ENCODE measurements at regions not wholly inside any gene's neighbourhood (a gene's known extent, or its start where the extent isn't known, plus 50 kb on each side); places are given as distances from the start of the nearest gene placed in this dataset.

GRCh38 chr5:52017567-52017966 is 634.3 kb downstream of the ISL1 start:
- Histone ChIP-seq H4K20me1 (replicated peaks in 1 of 2; ENCODE audit: control insufficient read depth in 1 of 2, insufficient read depth in 2 of 2, low read length in 2 of 2) (no peaks in the 10 kb centered on the region), H3K56ac (replicated peaks; ENCODE audit: insufficient read length, low read depth, low read length) (no peak overlapping the region), H3K9me3 (ENCODE audit: insufficient read depth in 2 of 2, low read depth in 1 of 2, low read length in 1 of 2) (no peaks in the 10 kb centered on the region), H4K91ac (replicated peaks; ENCODE audit: insufficient read length, low read length) (no peak overlapping the region), H3K9ac (replicated peaks in 1 of 4; ENCODE audit: extremely low read depth in 1 of 4, low read depth in 3 of 4, low read length in 3 of 4) (no peak overlapping the region), H3K23ac (ENCODE audit: insufficient read length) (no peak overlapping the region), H2AFZ (ENCODE audit: low read length) (no peak overlapping the region), H3K4me3 (ENCODE audit: extremely low read depth in 1 of 4, insufficient read depth in 2 of 4, low read depth in 3 of 4, low read length in 4 of 4) (no peak overlapping the region), H3K23me2 (ENCODE audit: low read depth, low read length) (no peaks in the 10 kb centered on the region), H3K79me1 (ENCODE audit: low read depth, low read length) (no peaks in the 10 kb centered on the region), H3K79me2 (ENCODE audit: control insufficient read depth in 1 of 2, insufficient read depth in 2 of 2, low read length in 2 of 2) (no peaks in the 10 kb centered on the region), H2BK15ac (ENCODE audit: low read length) (no peak overlapping the region), H3K14ac (ENCODE audit: insufficient read length) (no peak overlapping the region), H2AK5ac (ENCODE audit: low read depth, low read length) (no peak overlapping the region), H2BK5ac (ENCODE audit: low read depth, low read length) (no peak overlapping the region), H3K4me2 (ENCODE audit: insufficient read depth in 1 of 2, low read depth in 2 of 2, low read length in 2 of 2) (no peak overlapping the region), H3K18ac (ENCODE audit: extremely low read depth, low read length) (no peak overlapping the region), H3K27me3 (replicated peaks in 1 of 4; ENCODE audit: control insufficient read depth in 3 of 4, extremely low read depth in 1 of 4, insufficient read depth in 3 of 4, low read length in 3 of 4) (no peaks in the 10 kb centered on the region), H2BK12ac (ENCODE audit: low read depth, low read length) (no peak overlapping the region), H2BK20ac (ENCODE audit: low read length) (no peak overlapping the region), H3K4ac (replicated peaks; ENCODE audit: insufficient read length, low read depth, low read length) (no peak overlapping the region), H3K4me1 (replicated peaks in 1 of 4; ENCODE audit: control insufficient read depth in 3 of 4, insufficient read depth in 4 of 4, low read length in 3 of 4) (peaks cover 0 to 4% (median 3%) of the 10 kb centered on the region in 4 experiments; a peak in 4 of 7 replicates), H3K27ac (ENCODE audit: low read depth, low read length) (no peak overlapping the region), H2BK120ac (replicated peaks; ENCODE audit: low read depth, low read length) (no peak overlapping the region), H4K5ac (ENCODE audit: insufficient read length, low read depth, low read length) (no peak overlapping the region), H4K8ac (ENCODE audit: extremely low read depth, insufficient read depth, low read length) (no peak overlapping the region), H3K36me3 (ENCODE audit: control insufficient read depth in 2 of 4, insufficient read depth in 4 of 4, low read length in 3 of 4) (no peaks in the 10 kb centered on the region)
- WGBS, 2 experiments (ENCODE audit: extremely low coverage in 1 of 2, insufficient coverage in 1 of 2, insufficient read length in 1 of 2, insufficient replicate concordance in 2 of 2, low coverage in 1 of 2, low lambda C conversion rate in 2 of 2, missing lambda C conversion rate in 1 of 2), result 92% methylated on average over 2 of the region's 2 CpGs; no CpG with 5 or more reads in 1 of the 2 experiments
- no peak for FAIRE-seq
- CTCF ChIA-PET (ENCODE audit: partially characterized antibody), result no interaction called here
- TF ChIP-seq TAF1 (IDR thresholded peaks at IDR 0.05; ENCODE audit: low read depth, low read length) (no peak), TEAD4 (IDR thresholded peaks at IDR 0.05; ENCODE audit: low read depth, low read length) (no peak), SAP30 (IDR thresholded peaks at IDR 0.05; ENCODE audit: insufficient read depth, insufficient replicate concordance, low read length) (no peak)
- no peak for DNase-seq (ENCODE audit: low read depth in 1 of 2, low spot score in 2 of 2)
- POLR2A ChIA-PET (ENCODE audit: partially characterized antibody), result no interaction called here
